ENCODE measurements at regions not wholly inside any gene's neighbourhood (a gene's known extent, or its start where the extent isn't known, plus 50 kb on each side); places are given as distances from the start of the nearest gene placed in this dataset.

DNA sequence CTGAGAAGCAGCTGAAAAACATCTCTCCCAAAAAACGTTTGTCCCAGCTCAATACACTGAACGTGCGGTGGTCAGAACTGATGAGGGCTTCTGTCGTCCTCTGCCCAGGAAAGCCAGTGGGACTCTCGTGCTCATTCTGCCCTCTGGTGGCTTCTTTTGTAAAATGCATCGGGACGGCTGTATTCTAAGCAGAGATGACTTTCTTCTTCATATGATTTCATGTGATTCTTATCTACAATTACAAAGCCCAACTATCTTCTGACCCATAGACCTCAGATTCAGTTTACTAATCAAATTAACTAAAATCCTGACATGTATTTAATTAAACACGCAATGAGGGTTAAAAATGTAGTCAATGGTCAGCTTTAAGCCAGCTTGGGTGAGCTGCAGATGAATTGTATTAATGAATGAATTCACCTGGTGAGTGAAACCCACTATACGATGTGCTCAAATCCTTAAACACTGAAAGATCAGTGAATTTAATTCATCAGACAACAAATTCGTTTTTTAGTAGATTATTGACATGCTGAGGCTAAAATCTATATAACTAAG is 117.6 kb upstream of the FAM204A start:
- peak; percentile 95 for ATAC-seq
- TF ChIP-seq ZNF70 (CRISPR knock-in tag; IDR thresholded peaks at IDR 0.05) (no peak), ESRRG (CRISPR knock-in tag; IDR thresholded peaks at IDR 0.05) (no peak), ZFP30 (CRISPR knock-in tag; IDR thresholded peaks at IDR 0.05) (no peak), RARB (CRISPR knock-in tag; IDR thresholded peaks at IDR 0.05) (no peak), GLIS3 (CRISPR knock-in tag; IDR thresholded peaks at IDR 0.05) (no peak), ZNF8 (CRISPR knock-in tag; IDR thresholded peaks at IDR 0.05) (no peak), CSDC2 (CRISPR knock-in tag; IDR thresholded peaks at IDR 0.05) (no peak), ZC3H10 (CRISPR knock-in tag; IDR thresholded peaks at IDR 0.05) (no peak), ZNF565 (CRISPR knock-in tag; conservative IDR thresholded peaks at IDR 0.05; ENCODE audit: low read depth) (no peak)

DNA sequence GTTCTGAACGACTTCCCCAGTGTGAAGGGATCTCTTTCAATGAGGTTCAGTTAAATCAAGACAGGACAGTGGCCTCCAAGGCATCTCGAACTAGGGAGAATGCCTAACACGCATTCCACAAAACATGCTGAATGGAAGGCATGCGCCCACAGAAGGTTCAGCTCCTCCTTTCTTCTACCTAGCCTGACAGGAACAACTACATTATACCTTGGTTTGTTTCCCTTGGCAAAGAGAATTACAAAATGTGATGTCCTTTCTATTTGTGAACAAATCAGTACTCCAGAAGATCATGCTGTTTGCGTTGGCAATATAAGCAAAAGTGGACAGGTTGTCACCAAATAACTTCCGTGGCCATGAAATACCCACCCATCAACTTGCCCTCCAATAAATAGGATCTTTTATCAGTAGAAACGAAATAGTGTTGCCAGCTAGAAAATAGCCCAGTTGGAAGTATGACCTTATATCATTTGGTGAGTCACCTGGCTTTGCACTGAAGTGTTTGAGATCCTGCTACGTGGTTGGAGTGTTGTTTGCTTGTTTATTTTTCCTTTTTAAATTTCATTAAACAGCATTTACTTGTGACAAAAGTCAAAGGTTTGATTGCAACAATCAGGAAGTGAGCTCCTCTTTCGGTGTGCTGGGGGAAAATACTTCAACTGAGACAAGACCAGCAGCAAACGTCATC is 117.0 kb upstream of the FAM204A start:
- no peak for ATAC-seq
- TF ChIP-seq ZFP3 (CRISPR knock-in tag; IDR thresholded peaks at IDR 0.05) = no peak
- TF ChIP-seq, protein P1, sequence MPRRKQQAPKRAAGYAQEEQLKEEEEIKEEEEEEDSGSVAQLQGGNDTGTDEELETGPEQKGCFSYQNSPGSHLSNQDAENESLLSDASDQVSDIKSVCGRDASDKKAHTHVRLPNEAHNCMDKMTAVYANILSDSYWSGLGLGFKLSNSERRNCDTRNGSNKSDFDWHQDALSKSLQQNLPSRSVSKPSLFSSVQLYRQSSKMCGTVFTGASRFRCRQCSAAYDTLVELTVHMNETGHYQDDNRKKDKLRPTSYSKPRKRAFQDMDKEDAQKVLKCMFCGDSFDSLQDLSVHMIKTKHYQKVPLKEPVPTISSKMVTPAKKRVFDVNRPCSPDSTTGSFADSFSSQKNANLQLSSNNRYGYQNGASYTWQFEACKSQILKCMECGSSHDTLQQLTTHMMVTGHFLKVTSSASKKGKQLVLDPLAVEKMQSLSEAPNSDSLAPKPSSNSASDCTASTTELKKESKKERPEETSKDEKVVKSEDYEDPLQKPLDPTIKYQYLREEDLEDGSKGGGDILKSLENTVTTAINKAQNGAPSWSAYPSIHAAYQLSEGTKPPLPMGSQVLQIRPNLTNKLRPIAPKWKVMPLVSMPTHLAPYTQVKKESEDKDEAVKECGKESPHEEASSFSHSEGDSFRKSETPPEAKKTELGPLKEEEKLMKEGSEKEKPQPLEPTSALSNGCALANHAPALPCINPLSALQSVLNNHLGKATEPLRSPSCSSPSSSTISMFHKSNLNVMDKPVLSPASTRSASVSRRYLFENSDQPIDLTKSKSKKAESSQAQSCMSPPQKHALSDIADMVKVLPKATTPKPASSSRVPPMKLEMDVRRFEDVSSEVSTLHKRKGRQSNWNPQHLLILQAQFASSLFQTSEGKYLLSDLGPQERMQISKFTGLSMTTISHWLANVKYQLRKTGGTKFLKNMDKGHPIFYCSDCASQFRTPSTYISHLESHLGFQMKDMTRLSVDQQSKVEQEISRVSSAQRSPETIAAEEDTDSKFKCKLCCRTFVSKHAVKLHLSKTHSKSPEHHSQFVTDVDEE (CRISPR knock-in tag; IDR thresholded peaks at IDR 0.05) = no peak
- TF ChIP-seq ZNF70 (CRISPR knock-in tag; IDR thresholded peaks at IDR 0.05) = no peak
- no peak for TF ChIP-seq BACH2 (CRISPR knock-in tag; IDR thresholded peaks at IDR 0.05; ENCODE audit: borderline replicate concordance)
- no peak for TF ChIP-seq TOX (CRISPR knock-in tag; IDR thresholded peaks at IDR 0.05; ENCODE audit: borderline replicate concordance)
- no peak for TF ChIP-seq GLIS3 (CRISPR knock-in tag; IDR thresholded peaks at IDR 0.05)
- TF ChIP-seq PPARA (CRISPR knock-in tag; IDR thresholded peaks at IDR 0.05; ENCODE audit: borderline replicate concordance) = no peak
- TF ChIP-seq, protein P2, sequence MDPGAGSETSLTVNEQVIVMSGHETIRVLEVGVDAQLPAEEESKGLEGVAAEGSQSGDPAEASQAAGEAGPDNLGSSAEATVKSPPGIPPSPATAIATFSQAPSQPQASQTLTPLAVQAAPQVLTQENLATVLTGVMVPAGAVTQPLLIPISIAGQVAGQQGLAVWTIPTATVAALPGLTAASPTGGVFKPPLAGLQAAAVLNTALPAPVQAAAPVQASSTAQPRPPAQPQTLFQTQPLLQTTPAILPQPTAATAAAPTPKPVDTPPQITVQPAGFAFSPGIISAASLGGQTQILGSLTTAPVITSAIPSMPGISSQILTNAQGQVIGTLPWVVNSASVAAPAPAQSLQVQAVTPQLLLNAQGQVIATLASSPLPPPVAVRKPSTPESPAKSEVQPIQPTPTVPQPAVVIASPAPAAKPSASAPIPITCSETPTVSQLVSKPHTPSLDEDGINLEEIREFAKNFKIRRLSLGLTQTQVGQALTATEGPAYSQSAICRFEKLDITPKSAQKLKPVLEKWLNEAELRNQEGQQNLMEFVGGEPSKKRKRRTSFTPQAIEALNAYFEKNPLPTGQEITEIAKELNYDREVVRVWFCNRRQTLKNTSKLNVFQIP (CRISPR knock-in tag; IDR thresholded peaks at IDR 0.05; ENCODE audit: borderline replicate concordance, low read depth) = no peak
- TF ChIP-seq ARNTL (CRISPR knock-in tag; IDR thresholded peaks at IDR 0.05; ENCODE audit: borderline replicate concordance, low read depth) = no peak
- TF ChIP-seq TCF4 (CRISPR knock-in tag; IDR thresholded peaks at IDR 0.05; ENCODE audit: borderline replicate concordance) = no peak
- TF ChIP-seq ESRRG (CRISPR knock-in tag; IDR thresholded peaks at IDR 0.05) = no peak
- no peak for TF ChIP-seq ZC3H10 (CRISPR knock-in tag; IDR thresholded peaks at IDR 0.05)
- TF ChIP-seq, protein P3, sequence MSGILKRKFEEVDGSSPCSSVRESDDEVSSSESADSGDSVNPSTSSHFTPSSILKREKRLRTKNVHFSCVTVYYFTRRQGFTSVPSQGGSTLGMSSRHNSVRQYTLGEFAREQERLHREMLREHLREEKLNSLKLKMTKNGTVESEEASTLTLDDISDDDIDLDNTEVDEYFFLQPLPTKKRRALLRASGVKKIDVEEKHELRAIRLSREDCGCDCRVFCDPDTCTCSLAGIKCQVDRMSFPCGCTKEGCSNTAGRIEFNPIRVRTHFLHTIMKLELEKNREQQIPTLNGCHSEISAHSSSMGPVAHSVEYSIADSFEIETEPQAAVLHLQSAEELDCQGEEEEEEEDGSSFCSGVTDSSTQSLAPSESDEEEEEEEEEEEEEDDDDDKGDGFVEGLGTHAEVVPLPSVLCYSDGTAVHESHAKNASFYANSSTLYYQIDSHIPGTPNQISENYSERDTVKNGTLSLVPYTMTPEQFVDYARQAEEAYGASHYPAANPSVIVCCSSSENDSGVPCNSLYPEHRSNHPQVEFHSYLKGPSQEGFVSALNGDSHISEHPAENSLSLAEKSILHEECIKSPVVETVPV (CRISPR knock-in tag; IDR thresholded peaks at IDR 0.05) = no peak
- no peak for TF ChIP-seq CSDC2 (CRISPR knock-in tag; IDR thresholded peaks at IDR 0.05)
- TF ChIP-seq ZFP30 (CRISPR knock-in tag; IDR thresholded peaks at IDR 0.05) = no peak
- TF ChIP-seq, protein P4, sequence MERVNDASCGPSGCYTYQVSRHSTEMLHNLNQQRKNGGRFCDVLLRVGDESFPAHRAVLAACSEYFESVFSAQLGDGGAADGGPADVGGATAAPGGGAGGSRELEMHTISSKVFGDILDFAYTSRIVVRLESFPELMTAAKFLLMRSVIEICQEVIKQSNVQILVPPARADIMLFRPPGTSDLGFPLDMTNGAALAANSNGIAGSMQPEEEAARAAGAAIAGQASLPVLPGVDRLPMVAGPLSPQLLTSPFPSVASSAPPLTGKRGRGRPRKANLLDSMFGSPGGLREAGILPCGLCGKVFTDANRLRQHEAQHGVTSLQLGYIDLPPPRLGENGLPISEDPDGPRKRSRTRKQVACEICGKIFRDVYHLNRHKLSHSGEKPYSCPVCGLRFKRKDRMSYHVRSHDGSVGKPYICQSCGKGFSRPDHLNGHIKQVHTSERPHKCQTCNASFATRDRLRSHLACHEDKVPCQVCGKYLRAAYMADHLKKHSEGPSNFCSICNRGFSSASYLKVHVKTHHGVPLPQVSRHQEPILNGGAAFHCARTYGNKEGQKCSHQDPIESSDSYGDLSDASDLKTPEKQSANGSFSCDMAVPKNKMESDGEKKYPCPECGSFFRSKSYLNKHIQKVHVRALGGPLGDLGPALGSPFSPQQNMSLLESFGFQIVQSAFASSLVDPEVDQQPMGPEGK (CRISPR knock-in tag; IDR thresholded peaks at IDR 0.05; ENCODE audit: borderline replicate concordance) = no peak
- TF ChIP-seq RARB (CRISPR knock-in tag; IDR thresholded peaks at IDR 0.05) = no peak
- TF ChIP-seq ZNF565 (CRISPR knock-in tag; conservative IDR thresholded peaks at IDR 0.05; ENCODE audit: low read depth) = no peak
- TF ChIP-seq ISL1 (CRISPR knock-in tag; IDR thresholded peaks at IDR 0.05) = no peak
- TF ChIP-seq, protein P5, sequence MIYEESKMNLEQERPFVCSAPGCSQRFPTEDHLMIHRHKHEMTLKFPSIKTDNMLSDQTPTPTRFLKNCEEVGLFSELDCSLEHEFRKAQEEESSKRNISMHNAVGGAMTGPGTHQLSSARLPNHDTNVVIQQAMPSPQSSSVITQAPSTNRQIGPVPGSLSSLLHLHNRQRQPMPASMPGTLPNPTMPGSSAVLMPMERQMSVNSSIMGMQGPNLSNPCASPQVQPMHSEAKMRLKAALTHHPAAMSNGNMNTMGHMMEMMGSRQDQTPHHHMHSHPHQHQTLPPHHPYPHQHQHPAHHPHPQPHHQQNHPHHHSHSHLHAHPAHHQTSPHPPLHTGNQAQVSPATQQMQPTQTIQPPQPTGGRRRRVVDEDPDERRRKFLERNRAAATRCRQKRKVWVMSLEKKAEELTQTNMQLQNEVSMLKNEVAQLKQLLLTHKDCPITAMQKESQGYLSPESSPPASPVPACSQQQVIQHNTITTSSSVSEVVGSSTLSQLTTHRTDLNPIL (CRISPR knock-in tag; IDR thresholded peaks at IDR 0.05; ENCODE audit: low read depth) = no peak

All from SK-N-SH treated with all-trans-retinoic acid at 6 μM for 48 hours (cell line).